HG03457 (cell line): ENCODE measurements at regions not wholly inside any gene's neighbourhood (a gene's known extent, or its start where the extent isn't known, plus 50 kb on each side); places are given as distances from the start of the nearest gene placed in this dataset.

Experiments used
- ATAC-seq: cut with Tn5 transposase; IDR thresholded peaks from one replicate; pipeline ENCODE4 v1.9.1; 2021; ENCODE audit warnings: moderate number of reproducible peaks; ENCODE audit not compliant: unreplicated experiment

DNA sequence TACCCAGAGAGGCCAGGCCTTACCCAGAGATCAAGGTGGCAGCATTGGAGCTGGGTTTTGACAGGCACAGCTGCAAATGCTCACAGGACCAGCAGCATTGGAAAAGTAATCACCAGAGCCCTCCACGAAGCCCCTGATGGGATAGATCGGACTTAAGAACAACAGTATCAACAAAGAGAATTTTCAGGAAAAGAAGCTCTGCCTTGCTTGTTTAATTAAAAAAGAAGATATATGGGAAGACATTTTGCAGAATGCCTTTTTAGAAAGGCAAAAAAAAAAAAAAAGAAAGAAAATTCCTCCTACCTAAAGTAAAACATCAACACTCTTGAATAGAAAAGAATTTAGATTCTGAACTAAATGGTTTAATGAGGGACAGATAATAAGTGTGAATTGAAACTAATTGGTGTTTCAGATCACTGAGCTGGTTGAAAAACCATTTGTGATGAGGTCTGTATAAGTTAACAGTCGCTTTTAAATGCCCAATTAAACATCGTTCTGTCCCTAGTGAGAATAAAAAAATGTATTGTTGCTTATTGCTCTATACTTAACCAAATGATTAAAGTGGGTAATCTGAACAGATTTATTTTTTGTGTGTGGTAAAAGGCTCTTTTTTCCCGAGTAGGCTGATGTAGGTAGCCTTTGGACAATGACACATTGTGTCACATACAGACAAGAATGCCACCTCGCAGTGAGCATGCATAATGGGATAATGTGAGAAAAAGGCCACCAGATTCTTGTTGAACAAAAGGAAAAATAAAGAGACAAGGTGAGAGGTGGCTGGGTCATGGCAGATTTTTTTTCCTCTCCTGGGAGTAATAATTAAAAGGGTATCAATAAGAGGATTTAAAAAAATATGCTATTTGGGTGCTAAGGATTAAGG lies 93.0 kb upstream of the ARGLU1 start:
- ATAC-seq, result no peak

DNA sequence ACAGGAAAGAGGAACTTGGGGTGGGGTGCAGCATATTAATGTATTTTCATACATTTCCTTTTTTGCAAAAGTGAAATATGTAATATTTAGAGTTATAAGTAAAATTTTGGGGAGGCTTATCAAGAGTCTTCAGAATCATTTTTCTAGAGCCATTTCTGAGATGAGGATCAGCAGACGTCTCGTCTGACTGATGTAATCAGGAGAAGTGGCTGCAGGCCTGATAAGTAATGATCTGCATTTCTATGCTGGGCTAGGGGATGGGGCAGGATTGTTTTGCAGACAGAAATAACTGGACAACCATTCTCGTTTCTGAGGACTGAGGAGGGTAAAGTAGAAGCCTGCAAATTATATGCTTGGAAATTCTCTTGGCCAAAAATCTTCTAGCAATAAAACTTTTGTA lies 89.2 kb upstream of the ARGLU1 start:
- no peak for ATAC-seq

DNA sequence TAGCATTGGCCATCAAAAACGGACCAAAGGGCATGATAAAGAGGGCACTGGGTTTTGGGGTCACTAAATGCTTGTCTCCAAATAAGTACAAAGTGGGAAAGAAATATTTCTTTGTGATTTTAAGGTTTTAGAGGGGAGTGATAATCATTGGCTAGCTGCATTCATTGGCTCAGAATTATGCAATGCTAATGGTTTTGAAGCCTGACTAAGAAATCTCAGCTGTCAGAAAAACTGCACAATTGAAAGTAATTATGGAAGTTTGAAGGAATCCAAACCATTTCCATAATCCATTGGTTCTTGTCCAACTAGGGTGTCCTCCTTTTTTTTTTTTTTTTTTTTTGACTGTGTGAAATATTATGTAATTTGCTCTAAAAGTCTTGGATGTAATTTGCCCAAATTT lies 88.2 kb upstream of the ARGLU1 start:
- ATAC-seq, result no peak

- ATAC-seq, result no peak
Observed at GRCh38 chr13:106651442-106651841, 83.5 kb upstream of the ARGLU1 start.

DNA sequence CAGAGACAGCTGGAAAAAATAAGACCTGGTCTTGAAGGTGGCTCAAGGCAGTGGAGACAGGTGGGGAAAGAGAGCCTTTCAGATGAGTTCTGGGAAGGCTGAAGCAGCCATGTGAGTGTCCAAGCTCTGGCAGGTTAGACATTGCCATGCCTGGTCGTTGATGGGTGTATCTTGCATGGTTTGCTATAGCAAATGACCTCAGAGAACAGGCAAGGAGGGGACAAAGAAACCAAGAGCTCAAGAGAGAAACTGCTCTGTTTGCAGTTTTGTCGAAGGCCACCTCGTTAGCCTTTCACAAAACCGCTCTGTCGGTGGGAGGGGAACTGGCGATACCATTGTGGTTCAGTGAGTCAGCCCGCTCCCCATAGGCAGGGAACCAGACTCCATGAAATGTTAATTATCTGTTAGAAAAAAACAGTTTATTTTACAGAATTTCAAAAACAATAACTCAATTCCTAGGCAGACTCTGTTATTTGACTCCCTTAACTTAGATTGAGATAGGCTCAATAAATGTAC lies 82.8 kb upstream of the ARGLU1 start:
- no peak for ATAC-seq

DNA sequence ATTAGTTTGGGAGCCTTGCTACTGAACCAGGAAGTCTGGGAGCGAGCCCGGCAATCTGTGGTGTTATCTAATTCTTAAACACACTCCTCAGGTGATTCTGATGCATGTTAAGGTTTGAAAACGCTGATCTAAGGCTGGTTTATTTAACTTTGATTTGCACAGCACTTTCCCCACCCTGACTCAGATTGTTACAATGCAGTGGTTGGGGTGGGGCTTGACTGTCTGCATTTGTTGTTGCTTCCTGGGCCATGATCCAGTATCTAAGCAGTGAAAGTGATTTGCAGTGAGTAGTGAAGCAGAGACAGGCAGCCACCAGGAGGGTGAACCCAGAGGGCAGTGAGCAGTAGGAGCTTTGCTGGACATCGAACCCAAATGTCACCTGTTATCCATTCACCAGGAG lies 81.6 kb upstream of the ARGLU1 start:
- ATAC-seq, result no peak

DNA sequence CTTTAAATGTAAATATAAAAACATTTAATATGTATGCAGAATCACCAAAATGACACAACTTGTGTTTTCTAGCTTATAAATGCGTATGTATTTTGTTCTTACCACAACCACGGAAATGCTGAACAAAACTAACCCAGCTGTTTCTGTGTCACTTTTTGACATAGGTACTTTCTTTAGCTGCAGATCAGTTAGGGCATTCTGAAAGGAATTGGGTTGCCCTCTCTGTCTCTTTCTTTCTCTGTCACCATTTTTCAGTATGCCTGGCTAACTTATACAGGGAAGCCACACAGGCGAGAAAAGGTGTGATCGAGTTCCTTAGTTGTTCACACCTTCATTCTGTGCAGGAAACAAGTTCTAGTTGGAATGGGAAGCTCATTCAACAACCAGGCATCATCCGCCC lies 72.6 kb upstream of the ARGLU1 start:
- no peak for ATAC-seq

GRCh38 chr13:106637519-106637918 lies 69.6 kb upstream of the ARGLU1 start:
- no peak for ATAC-seq

DNA sequence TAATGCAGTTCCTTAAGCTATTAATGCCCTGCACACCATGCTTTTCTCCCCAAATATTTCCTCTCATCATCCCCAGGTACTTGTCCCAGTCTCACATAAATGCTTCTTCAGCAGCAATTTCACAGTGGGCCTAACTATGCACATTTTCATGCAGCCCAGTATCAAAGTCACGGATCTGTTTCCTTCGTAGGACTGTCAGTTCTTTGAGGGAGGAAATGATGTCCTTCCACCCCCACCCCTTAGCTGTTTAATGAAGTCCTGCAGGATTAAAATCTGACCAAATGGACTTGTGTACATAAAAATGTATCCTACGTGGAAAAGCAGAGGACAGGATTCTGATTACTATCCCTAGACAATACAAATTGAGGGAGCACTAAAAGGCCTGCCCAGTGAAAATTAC lies 68.6 kb upstream of the ARGLU1 start:
- no peak for ATAC-seq

- no peak for ATAC-seq
Observed at GRCh38 chr13:106635616-106636015, 67.7 kb upstream of the ARGLU1 start.

- no peak for ATAC-seq
Observed at GRCh38 chr13:106633321-106633720, 65.4 kb upstream of the ARGLU1 start.

DNA sequence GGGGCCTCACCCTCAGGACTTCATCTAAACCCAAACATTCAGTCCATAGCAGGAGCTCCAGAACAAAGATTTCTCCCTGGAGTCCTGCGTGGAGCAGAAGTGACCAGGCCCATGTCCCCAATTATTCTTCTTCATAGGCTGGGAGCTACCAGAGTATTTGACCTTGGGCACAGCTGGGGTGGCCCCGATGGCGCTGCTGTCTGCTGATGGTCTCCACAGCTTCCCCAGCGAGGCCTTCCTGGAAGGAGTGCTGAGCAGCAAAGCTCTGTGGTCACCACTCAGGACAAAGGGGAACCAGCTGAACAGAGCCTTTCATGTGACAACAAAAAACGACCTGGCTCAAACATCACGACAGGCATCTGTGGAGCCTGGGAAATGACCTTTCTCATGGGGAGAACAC lies 62.7 kb upstream of the ARGLU1 start:
- ATAC-seq, result no peak

DNA sequence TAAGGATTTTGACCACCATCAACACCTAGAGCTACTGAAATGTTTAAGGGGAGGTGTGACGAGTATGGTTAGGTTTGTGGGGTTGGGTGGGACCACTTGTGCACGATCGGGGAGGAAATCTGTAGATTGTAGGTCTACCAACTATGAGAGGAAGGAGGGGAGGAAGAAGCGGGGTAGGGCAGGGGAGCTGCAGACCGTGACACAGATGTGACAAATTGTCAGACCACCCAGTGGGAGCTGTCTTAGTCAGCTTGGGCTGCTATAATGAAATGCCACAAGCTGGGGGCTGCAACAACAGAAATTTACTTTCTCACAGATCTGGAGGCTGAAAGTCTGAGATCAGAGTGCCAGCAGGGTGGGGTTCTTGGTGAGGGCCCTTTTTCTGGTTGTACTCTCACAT lies 62.2 kb upstream of the ARGLU1 start:
- no peak for ATAC-seq

- no peak for ATAC-seq
Observed at GRCh38 chr13:106628936-106629659, 61.2 kb upstream of the ARGLU1 start.

DNA sequence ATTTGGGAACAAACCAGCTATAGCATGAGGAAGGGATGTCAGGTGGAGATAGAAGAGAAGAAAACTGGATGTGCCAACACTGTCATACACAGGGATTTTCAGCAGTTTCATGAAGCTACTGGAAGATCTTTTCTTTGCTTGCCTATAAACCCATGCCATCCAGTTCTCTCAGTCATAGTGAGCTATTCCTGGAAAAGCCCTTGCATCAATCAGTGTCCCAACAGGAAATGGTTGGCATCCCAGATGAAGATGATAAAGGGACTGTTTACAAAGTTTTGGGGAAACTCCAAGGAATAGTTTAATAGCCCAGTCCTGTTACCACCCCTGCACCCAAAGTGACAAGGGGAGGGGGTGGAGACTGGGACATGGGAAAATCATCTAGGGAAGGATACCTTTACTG lies 58.5 kb upstream of the ARGLU1 start:
- no peak for ATAC-seq

- ATAC-seq, result no peak
Observed at GRCh38 chr13:106625578-106625977, 57.6 kb upstream of the ARGLU1 start.

- no peak for ATAC-seq
Observed at GRCh38 chr13:106623799-106624460, 56.0 kb upstream of the ARGLU1 start.

DNA sequence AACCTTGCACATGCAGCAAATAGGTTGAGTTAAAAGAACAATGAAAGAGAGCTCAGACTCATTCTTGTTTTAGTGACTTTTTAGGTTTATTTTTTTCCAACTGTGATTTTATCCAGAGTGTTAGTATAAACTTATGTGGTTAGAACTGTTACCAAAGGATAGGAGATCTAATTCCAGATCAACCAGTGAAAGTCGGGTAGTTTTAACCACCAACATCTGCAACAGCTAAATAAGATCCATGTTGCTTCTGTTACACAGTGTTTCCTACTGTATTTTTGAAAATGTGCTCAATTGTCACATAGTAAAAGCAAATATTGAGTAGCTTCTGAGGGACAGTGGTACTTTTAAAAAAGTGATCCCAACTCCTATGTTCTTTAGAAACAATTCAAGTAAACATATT lies 53.9 kb upstream of the ARGLU1 start:
- ATAC-seq, result no peak

GRCh38 chr13:106619688-106620555 lies 52.0 kb upstream of the ARGLU1 start:
- peak; percentile 92 for ATAC-seq
